CD4-positive, alpha-beta T cell (primary cell): ENCODE measurements at regions not wholly inside any gene's neighbourhood (a gene's known extent, or its start where the extent isn't known, plus 50 kb on each side); places are given as distances from the start of the nearest gene placed in this dataset.

ENCODE experiments used
- ATAC-seq: fragments of 200-7000 bp; cut with Tn5 transposase; one replicate; pipeline ENCODE4 v1.10.0; 2022; ENCODE audit warnings: mild to moderate bottlenecking; ENCODE audit not compliant: poor library complexity
- CTCF ChIA-PET: fragments of 350-600 bp; sonication (Branson Sonifier 250); formaldehyde crosslinking; loops from one replicate; lab custom pipeline; 2021; ENCODE audit warnings: antibody characterized with exemption, inconsistent platforms; lab: Charles Lee
- POLR2A ChIA-PET: fragments of 350-600 bp; sonication (Branson Sonifier 250); formaldehyde crosslinking; loops from one replicate; lab custom pipeline; 2021; ENCODE audit warnings: antibody characterized with exemption, inconsistent platforms; lab: Charles Lee
- DNase-seq, 14 experiments: peaks; one replicate each; pipeline ENCODE4 v3.0.0-alpha.2; 2013 to 2020; ENCODE audit warnings: mixed read lengths in 2 of 14
- H3K27ac ChIP-seq, 2 donors: one replicate each; pipeline versions ENCODE4 v1.5.1 to v1.7.0; 2013; ENCODE audit warnings: low read length in 2 of 2, low read depth in 1 of 2, mild to moderate bottlenecking in 1 of 2
- H3K27me3 ChIP-seq, 2 experiments: 1 replicate in 1 of 2; 2 replicates in 1 of 2; pipeline versions ENCODE4 v1.6.1 to v1.7.0; 2013; ENCODE audit warnings: low read length in 2 of 2, control low read depth in 1 of 2, mild to moderate bottlenecking in 1 of 2, moderate library complexity in 1 of 2; ENCODE audit not compliant: insufficient read depth in 2 of 2, control insufficient read depth in 1 of 2
- H3K36me3 ChIP-seq: one replicate; pipeline ENCODE4 v1.6.1; 2013; ENCODE audit warnings: low read length, control low read depth; ENCODE audit not compliant: insufficient read depth
- H3K4me1 ChIP-seq: one replicate; pipeline ENCODE4 v1.6.1; 2013; ENCODE audit warnings: low read length, control low read depth; ENCODE audit not compliant: insufficient read depth
- H3K4me3 ChIP-seq: one replicate; pipeline ENCODE4 v1.5.1; 2013; ENCODE audit warnings: mild to moderate bottlenecking, low read length, moderate library complexity
- H3K9me3 ChIP-seq, 2 experiments: 1 replicate in 1 of 2; 2 replicates in 1 of 2; pipeline versions ENCODE4 v1.6.1 to v1.7.0; 2013; ENCODE audit warnings: low read length in 2 of 2, mild to moderate bottlenecking in 2 of 2, control low read depth in 1 of 2, moderate library complexity in 1 of 2; ENCODE audit not compliant: control insufficient read depth in 1 of 2, insufficient read depth in 1 of 2
- H3K27ac Mint-ChIP-seq: one replicate; pipeline ENCODE4 v1.8.0; 2020; ENCODE audit warnings: mixed read lengths
- H3K27me3 Mint-ChIP-seq: one replicate; pipeline ENCODE4 v1.8.0; 2021; ENCODE audit warnings: mixed read lengths
- H3K36me3 Mint-ChIP-seq: one replicate; pipeline ENCODE4 v1.8.0; 2021; ENCODE audit warnings: low read depth, mixed read lengths
- H3K4me1 Mint-ChIP-seq: one replicate; pipeline ENCODE4 v1.8.0; 2021; ENCODE audit warnings: low read depth, mixed read lengths
- H3K4me3 Mint-ChIP-seq: one replicate; pipeline ENCODE4 v1.8.0; 2020; ENCODE audit warnings: mild to moderate bottlenecking, mixed read lengths
- H3K9me3 Mint-ChIP-seq: one replicate; pipeline ENCODE4 v1.8.0; 2020; ENCODE audit warnings: mixed read lengths
- CTCF ChIP-seq: fragments of 200-600 bp; IDR thresholded peaks from one replicate; pipeline ENCODE4 v1.8.0; 2022; ENCODE audit warnings: antibody characterized with exemption, mild to moderate bottlenecking
- intact Hi-C, 2 experiments: fragments of 100-400 bp; cut with DNase I in 1 of 2; cut with micrococcal nuclease in 1 of 2; formaldehyde crosslinking; loops; one replicate each; pipeline versions ENCODE4 v1.15.1 to v1.9.0; 2023 to 2025; cut with DNase I, micrococcal nuclease

GRCh38 chr3:127478922-127479321 lies 111.6 kb downstream of the TPRA1 start:
- Mint-ChIP-seq H3K4me1 (no peaks in the 10 kb centered on the region), H3K27me3 (peaks cover 15% of the 10 kb centered on the region), H3K9me3 (no peaks in the 10 kb centered on the region), H3K4me3 (no peak overlapping the region), H3K36me3 (no peaks in the 10 kb centered on the region), H3K27ac (no peak overlapping the region)
- no peak overlapping the region for H3K27ac ChIP-seq
- no peaks in the 10 kb centered on the region for H3K9me3 ChIP-seq
- TF ChIP-seq CTCF, result no peak
- no peak for DNase-seq
- no peak overlapping the region for H3K4me3 ChIP-seq
- peaks cover 2 to 4% of the 10 kb centered on the region in 2 experiments for H3K27me3 ChIP-seq
- POLR2A ChIA-PET, result no interaction called here
- CTCF ChIA-PET, result no interaction called here
- peaks cover under 1% of the 10 kb centered on the region for H3K4me1 ChIP-seq
- intact Hi-C loops, result no loop called here
- no peak for ATAC-seq
- H3K36me3 ChIP-seq, result no peaks in the 10 kb centered on the region

- no peak for ATAC-seq
- no peaks in the 10 kb centered on the region for H3K9me3 Mint-ChIP-seq
- no peak overlapping the region for H3K4me3 ChIP-seq
- H3K4me3 Mint-ChIP-seq, result no peak overlapping the region
- H3K36me3 ChIP-seq, result no peaks in the 10 kb centered on the region
- H3K4me1 Mint-ChIP-seq, result no peaks in the 10 kb centered on the region
- H3K36me3 Mint-ChIP-seq, result no peaks in the 10 kb centered on the region
- intact Hi-C loops, result no loop called here
- H3K27ac ChIP-seq, result no peak overlapping the region
- no peaks in the 10 kb centered on the region for H3K9me3 ChIP-seq
- peaks cover 5% of the 10 kb centered on the region for H3K27me3 Mint-ChIP-seq
- ChIA-PET CTCF (no interaction called here), POLR2A (no interaction called here)
- no peaks in the 10 kb centered on the region for H3K27me3 ChIP-seq
- H3K4me1 ChIP-seq, result no peaks in the 10 kb centered on the region
- TF ChIP-seq CTCF, result no peak
- no peak for DNase-seq
- H3K27ac Mint-ChIP-seq, result no peak overlapping the region
Measured at GRCh38 chr3:127477396-127477795, 113.1 kb downstream of the TPRA1 start.

- no peak for ATAC-seq
- DNase-seq, result no peak
- Histone ChIP-seq H3K4me1 (no peaks in the 10 kb centered on the region), H3K9me3 (no peaks in the 10 kb centered on the region), H3K27me3 (no peaks in the 10 kb centered on the region), H3K27ac (no peak overlapping the region), H3K4me3 (no peak overlapping the region), H3K36me3 (no peaks in the 10 kb centered on the region)
- CTCF ChIA-PET, result no interaction called here
- no peak for TF ChIP-seq CTCF
- POLR2A ChIA-PET, result no interaction called here
- H3K4me3 Mint-ChIP-seq, result no peak overlapping the region
- no peaks in the 10 kb centered on the region for H3K9me3 Mint-ChIP-seq
- H3K36me3 Mint-ChIP-seq, result no peaks in the 10 kb centered on the region
- intact Hi-C loops, result no loop called here
- H3K27me3 Mint-ChIP-seq, result peaks cover 5% of the 10 kb centered on the region
- H3K27ac Mint-ChIP-seq, result no peak overlapping the region
- no peaks in the 10 kb centered on the region for H3K4me1 Mint-ChIP-seq
Measured at GRCh38 chr3:127476936-127477335, 113.6 kb downstream of the TPRA1 start.
